HG02885 (cell line): ENCODE measurements at regions not wholly inside any gene's neighbourhood (a gene's known extent, or its start where the extent isn't known, plus 50 kb on each side); places are given as distances from the start of the nearest gene placed in this dataset.
A peak's percentile ranks its signal among the peaks of the same experiment; 100 is the strongest.
"Not testable (repeated sequence)": the region's sequence is repeated elsewhere in the genome, so short reads cannot be mapped to it uniquely, and the experiment has no call there.

Experiments
- ATAC-seq: cut with Tn5 transposase; IDR thresholded peaks from one replicate; pipeline ENCODE4 v1.9.1; 2021; ENCODE audit warnings: mild to moderate bottlenecking; ENCODE audit not compliant: unreplicated experiment, poor library complexity

GRCh38 chr17:20890338-20890737 is 152.5 kb downstream of the USP22 start:
- ATAC-seq = no peak

- not testable (repeated sequence) for ATAC-seq
Measured at GRCh38 chr17:20895426-20895825, 147.4 kb downstream of the USP22 start.

DNA sequence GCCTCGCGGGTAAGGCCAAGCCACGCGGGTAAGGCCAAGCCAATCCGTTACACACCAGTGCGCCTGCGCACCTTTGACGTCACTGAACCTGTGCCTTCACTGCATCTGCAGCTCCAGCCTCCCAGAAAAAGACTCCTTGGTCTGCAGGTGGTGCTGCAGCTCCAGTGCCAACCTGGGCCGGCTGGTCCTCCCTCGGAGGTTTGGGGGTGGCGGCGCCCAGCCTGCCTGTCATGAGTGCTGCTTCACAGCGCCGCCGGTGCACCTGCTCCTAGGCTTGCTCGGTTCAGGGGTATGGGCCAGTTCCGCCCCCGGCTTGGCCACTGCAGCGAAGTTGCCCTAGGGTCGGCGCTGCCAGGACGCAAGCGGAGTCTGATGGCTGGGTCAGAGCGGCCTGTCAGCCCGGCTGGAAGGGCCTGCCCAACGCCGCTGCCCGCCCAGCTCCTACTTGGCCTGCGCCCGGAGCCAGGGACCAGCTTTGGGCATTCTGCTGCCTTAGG is 146.6 kb downstream of the USP22 start:
- ATAC-seq = no peak

GRCh38 chr17:20898726-20899125 is 144.1 kb downstream of the USP22 start:
- ATAC-seq = not testable (repeated sequence)

GRCh38 chr17:20902496-20902895 is 140.3 kb downstream of the USP22 start:
- ATAC-seq = not testable (repeated sequence)

DNA sequence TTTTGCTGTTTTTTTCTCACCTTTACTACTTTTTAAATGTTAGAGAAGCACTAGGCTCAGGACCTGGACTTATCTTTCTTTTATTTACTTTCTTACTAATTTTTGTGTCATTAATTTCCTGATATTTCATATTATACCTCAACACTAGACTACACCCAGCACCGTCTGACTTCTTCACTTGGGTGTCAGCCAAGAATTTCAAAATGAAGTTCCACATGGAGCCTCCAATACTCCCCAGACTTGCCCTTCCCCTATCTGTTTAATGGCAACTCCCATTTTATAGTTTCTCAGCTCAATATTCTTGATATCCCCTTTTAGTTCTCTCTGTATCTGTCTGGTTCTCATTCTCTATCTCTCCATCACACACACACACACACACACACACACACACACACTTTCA is 139.3 kb downstream of the USP22 start:
- not testable (repeated sequence) for ATAC-seq

GRCh38 chr17:20908313-20909267 is 134.2 kb downstream of the USP22 start:
- peak; percentile 94 for ATAC-seq

DNA sequence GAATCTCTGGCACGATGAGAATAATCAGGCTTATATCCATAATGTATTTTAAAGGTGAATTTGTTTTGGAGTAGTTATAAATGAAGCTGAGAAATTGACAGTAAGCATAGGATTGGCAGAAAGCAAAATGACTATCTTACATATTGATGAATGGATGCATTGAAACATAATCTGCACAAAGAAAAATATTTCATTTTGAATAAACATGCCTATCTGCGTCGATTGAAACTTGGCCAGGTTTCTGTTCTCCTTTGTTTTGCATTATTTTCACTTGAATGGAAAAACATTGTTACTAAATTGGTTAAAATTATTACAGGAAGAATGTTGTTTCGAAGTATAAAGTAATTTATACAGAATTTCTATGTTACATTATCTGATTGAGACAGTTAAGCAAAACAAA is 128.2 kb downstream of the USP22 start:
- ATAC-seq = no peak

- ATAC-seq = no peak
Measured at GRCh38 chr17:20916383-20916782, 126.4 kb downstream of the USP22 start.

- not testable (repeated sequence) for ATAC-seq
Measured at GRCh38 chr17:20917610-20918306, 125.1 kb downstream of the USP22 start.

DNA sequence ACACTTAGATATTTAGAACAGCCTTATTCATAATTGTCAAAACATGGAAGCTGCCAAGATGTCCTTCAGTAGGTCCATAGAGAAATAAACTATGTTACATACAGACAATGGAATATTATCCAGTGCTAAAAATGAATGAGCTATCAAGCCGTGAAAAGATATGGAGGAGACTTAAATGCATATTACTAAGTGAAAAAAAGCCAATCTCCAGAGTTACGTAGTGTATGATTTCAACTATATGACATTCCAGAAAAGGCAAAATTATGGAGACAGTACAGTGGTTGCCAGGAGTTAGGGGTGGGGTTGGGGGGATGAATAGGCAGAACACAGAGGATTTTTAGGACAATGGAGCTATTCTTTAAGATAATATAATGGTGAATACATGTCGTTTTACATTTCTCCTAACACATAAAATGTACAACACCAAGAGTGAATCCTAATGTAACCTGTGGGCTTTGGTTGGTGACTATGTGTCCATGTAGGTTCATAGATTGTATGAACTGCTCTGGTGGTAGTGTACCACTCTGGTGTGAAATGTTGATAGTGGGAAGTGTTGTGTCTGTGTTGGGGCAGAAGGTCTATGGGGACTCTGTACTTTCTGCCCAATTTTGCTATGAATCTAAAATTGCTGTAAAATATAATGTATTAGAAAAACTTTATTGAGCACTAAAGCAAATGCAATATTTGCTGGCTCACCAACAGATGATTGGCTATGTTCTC is 122.6 kb downstream of the USP22 start:
- no peak for ATAC-seq

DNA sequence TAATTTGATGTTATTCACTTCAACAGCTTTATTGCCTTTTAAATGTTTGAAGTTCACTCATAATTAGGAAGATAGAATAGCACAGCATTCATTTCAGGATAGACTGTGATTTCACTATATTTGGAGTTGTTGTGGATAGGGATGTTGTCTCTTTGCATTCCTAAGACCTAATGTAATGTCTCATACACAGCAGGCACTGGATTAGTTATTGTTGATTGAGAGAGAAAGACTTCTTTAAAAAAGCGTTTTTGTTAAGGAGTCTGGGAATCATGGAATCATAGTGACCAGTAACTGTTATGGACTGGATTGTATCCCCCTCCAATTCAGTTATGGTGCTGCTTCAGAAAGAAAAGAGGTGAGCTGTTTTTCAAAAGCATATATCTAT is 122.0 kb downstream of the USP22 start:
- no peak for ATAC-seq

GRCh38 chr17:20922128-20922670 is 120.6 kb downstream of the USP22 start:
- no peak for ATAC-seq

DNA sequence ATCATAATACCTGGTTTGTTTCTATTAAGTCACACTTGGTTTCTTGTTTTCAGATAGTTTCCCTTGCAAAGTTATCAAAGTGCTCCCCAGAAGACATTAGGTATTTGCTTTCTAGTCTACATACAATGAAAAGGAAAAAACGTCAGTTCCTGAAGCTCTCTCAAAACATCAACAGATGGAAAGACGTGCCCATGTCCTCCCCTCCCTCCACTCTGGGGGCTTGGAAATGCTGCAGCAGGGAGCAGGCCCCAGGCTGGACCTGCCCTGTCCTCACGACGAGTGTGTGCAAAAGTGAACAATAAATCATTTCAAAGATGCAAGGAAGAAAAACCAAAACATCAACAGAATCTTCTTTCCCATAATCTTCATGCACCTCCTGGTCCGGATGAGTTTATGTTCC is 118.5 kb downstream of the USP22 start:
- no peak for ATAC-seq

DNA sequence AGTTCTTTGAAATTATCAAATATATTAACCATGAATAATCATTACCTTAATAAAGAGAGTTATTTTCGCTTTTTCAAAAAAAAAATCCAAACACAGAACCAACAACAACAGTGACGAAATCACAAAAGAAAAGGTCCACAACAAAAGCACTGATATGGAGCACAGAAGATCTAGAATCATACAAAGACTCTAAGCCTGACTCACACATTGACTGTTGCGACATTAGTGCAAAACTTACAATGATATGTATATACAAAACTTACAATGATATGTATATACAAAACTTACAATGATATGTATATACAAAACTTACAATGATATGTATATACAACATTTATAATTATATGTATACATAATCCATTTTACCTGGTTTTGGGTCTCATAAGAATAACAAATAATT is 117.7 kb downstream of the USP22 start:
- ATAC-seq = no peak

DNA sequence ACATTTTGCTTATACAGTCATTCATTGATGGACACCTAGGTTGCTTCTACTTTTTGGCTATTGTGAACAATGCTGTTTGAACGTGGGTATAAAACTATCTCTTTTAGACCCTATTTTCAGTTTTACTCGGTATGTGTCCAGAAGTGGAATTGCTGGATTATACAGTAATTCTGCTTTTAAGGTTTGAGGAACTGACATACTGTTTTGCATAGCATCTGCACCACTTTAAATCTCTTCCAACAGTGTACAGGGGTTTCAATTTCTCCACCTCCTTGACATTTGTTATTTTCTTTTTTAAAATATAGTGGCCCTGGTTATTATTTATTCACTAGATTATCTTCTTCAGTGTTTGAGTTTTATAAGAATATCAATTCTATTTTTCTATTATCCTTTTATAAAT is 116.9 kb downstream of the USP22 start:
- no peak for ATAC-seq

DNA sequence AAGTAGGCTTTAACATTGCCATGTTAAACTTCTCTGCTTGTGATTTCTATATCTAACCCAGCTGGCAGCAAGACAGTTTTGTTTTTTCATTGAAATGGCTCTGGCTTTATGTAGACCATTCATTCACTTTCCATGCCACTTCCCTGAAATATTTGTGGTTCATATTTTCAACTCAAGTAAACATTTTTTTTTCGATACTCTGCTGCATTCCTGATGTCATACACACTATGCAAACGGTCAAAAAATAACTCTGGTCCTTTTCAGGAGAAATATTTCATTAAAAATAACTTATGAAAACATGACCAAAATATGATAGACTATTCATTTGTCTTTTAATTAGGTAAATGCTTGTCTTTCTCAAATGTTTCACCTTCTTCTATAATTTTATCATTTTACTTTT is 116.3 kb downstream of the USP22 start:
- ATAC-seq = no peak

- ATAC-seq = no peak
Measured at GRCh38 chr17:20927308-20927977, 115.4 kb downstream of the USP22 start.

GRCh38 chr17:20929334-20929733 is 113.5 kb downstream of the USP22 start:
- ATAC-seq = no peak
